ENCODE measurements at regions not wholly inside any gene's neighbourhood (a gene's known extent, or its start where the extent isn't known, plus 50 kb on each side); places are given as distances from the start of the nearest gene placed in this dataset.
"Not testable (repeated sequence)": the region's sequence is repeated elsewhere in the genome, so short reads cannot be mapped to it uniquely, and the experiment has no call there.

DNA sequence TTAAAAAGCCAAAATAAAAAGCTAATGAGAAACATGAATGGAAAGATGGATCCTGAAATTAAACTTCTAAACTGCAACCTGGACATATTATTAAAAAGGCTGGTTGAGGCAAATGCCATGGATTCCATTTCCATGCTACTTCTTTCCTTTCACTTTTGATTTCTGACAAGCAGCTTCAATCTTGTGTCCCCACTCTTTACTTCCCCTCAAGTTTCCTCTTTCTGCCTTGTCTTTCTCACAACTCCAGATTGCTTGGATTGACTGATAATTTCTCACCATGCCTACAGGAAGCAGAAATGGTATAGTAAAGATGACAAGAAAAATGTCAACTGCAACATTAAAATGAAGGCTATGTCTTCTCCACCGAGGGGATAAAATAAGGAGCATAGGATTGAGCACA lies 1136.7 kb downstream of the TUSC7 start:
- in situ Hi-C loops (cut with MboI; ENCODE audit: low sequenced_read_pairs), result no loop called here

DNA sequence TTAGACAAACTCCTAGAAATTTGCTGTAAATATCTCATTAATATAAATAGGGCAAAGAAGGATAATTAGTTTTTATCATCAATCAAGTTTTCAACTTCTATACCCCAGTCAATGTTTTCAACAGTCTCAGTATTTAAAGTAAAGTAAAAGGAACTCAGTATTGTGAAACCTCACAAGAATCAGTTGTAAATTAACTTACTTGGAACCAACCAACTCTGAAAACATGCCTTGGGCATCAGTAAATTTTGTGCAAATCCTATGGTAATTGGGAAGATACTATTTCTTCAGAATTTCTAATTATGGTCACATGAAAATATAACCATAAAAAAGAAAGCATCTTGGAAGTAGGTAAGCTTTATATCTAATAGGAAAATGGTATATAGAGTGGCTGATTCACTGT lies 1139.0 kb downstream of the TUSC7 start:
- in situ Hi-C loops (cut with MboI; ENCODE audit: low sequenced_read_pairs), result no loop called here

DNA sequence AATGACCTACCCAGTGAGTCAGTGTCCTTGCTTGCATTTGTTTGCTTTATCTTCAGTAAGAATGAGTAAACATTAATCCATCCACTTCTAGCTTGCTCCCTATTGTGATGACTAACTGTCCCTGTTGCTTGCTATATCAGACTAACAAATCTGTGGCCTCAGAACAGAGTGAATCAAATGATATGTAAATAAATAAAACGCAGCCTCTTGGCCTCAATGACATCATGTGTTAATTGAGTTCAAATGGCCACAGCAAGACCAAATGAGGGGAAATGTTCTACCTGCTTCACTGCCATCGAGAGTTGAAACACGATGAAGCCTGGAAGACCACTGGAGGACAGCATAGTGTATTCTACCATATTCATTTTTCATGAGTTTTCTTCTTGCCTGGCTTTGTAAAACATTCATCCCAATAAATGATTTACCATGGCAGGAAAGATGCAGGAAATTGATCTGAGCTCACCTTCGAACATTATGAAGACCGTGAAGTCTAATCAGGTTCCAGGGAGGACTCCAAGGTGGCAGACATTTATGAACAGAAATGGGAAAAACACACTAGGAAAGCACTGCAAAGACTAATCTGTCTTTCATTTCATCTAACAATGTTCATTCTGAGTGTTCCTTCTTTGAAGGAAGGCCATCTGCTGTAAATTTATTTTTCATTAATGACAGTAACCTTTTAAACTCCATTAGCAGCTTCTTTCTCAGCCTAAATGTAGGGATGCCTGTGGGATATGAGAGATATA lies 1144.5 kb downstream of the TUSC7 start:
- in situ Hi-C loops (cut with MboI; ENCODE audit: low sequenced_read_pairs), result no loop called here

DNA sequence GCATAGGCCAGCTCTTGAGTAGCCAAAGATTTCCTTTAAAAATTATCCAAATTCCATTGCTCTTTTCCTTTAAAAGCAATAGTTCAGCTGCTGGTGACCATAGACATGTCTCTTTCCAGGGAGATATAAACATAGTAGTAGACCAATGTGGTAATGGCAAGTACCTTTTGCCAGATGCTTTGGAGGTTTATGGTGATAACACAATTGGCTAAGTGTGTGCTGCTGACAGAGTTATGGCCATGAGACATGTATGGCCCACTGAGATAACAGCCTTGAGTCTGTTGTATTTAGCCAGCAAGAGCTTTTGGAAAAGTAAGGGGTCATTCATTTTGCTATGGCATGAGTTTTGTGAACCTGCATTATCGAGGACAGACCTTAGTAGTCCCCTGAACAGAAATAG lies 1146.8 kb downstream of the TUSC7 start:
- in situ Hi-C loops (cut with MboI; ENCODE audit: low sequenced_read_pairs), result no loop called here

DNA sequence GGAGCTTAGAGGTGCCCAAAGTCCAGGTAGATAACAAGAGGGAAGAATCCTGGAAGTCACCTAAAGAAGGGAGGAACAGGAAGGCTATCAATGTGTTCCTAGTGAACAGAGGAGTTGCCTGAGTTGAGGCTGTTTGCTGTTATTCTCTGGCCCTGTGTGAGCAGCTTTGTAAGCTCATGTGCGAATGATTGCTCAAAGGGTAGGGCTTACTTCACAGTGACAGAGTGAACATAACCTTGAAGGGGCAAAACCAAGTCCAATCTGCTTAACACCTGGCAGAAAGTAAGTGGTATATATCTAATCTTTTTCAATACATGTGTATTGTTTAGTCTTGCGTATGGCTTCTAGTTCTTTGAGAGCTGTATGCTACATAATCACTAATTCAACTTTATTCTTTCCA lies 1153.6 kb downstream of the TUSC7 start:
- in situ Hi-C loops (cut with MboI; ENCODE audit: low sequenced_read_pairs), result no loop called here

DNA sequence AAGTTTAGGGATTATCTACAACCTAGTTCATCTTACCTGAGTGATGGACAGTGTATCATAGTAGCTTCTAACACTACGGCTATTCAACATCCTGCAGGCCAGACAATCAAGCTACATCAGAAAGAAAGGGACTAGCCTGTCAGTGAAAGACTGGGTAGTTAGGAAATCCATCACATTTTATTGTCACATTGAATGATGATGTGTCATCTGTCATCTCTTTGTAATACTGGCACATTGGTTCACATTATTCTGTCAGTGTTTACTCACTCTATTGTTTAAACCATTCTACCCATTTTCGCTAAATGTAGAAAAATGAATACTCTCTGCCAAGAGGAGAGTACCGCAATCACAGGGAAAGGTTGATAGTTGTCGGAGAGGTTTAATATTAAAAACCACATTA lies 1155.8 kb downstream of the TUSC7 start:
- in situ Hi-C loops (cut with MboI; ENCODE audit: low sequenced_read_pairs), result no loop called here

DNA sequence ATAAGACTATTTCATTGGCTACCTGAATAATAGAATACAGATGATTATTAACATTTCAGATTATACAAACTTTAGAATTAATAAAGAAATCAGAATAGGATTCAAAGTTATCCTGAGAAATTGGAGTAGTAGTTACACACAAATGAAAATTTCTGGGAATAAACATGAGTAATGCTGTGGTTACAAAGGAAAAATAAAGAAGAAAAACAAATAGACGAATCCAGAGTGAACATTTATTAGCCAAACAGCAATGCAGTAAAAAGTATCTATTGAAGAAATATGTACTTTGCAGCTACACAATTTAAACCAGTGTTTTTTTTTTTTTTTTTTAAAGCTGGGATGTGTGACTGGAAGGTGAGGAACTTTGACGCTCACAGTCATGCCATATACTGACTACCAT lies 1159.2 kb downstream of the TUSC7 start:
- in situ Hi-C loops (cut with MboI; ENCODE audit: low sequenced_read_pairs), result no loop called here

DNA sequence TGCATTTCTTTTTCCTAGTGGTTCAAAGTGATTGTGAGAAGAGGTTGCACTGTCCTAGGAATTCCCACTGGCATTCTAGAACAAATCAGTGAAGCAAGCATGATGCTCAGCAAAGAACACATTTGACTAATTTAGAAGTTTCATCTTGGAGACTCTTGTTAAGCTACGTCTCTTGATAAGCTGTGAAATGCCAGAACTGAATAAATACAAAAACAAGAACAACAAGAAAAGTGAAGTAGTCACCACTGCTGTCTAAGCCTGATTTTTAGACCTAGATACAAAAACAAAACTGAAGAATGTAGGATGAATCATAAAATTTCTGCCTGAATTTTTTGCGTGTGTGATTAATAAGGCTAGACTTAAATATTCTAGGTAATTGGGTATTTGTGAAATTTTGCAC lies 1162.4 kb downstream of the TUSC7 start:
- in situ Hi-C loops (cut with MboI; ENCODE audit: low sequenced_read_pairs), result no loop called here

DNA sequence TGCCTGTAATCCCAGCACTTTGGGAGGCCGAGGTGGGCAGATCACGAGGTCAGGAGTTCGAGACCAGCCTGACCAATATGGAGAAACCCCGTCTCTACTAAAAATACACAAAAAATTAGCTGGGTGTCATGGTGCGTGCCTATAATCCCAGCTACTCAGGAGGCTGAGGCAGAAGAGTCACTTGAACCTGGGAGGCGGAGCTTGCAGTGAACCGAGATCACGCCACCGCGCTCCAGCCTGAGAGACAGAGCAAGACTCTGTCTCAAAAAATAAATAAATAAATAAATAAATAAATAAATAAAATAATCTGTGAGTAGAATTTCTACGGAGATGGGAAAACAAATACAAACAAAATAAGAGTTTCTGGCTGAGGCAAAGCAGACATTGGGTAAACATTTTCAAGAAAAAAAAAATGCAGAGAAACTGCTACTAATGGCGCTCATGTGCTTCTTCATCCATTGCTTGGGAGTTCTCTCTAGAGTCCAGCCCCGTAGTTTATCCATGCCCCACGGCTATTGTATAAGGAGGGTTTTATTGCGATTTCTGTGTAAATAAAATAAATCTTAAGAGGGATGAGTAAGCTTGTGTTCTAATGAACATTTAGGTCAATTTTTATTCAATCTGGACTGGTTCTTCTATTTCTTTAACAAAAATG lies 1161.9 kb downstream of the IGSF11 start:
- in situ Hi-C loops (cut with MboI; ENCODE audit: low sequenced_read_pairs), result not testable (repeated sequence)

DNA sequence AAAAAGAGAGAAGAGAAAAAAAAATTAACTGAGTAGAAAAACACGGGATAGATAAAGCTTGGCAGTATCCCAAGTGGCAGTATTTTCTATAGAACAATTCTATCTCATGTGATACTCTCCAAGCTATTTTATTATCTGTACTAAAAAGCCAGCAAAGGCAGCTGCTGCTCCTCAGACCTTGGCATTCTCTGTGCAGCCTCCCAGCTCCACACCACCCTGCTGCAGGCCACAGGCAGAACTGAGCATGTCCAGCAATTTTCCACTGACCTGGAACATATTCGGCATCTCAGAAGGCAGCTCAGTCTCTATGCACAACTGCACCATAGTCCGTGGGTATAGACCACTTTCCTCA lies 1161.4 kb downstream of the IGSF11 start:
- in situ Hi-C loops (cut with MboI; ENCODE audit: low sequenced_read_pairs), result no loop called here

DNA sequence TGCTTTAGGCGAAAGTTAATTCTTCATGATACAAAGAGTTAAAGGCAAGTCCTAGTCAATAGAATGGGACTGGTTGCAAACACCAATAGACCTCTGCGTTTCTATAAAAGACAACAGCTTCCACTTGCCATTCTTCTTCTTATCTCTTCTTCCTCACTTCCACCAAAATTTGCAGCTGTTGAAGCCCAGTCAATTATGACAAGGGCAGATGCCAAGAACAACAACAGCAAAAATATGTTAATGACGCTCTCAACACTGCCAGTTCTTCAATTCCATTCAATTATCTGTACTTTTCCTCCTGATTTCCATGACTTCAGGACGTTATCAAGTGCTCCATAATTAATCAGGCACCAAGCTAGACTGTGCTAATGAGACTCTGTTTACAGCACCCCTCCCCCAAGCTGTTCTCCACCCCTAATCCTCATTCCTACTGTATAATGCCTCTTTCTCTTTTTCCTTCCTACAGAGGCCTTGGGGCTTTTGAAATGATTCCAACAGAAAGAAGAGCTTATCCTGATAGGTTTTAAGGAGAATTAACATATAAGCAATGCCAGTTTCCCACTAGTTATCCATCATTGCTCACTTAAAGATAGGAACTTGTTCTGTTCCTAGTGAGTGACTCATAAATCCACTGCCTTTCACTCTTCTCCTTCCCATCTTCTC lies 1160.5 kb downstream of the IGSF11 start:
- in situ Hi-C loops (cut with MboI; ENCODE audit: low sequenced_read_pairs), result no loop called here

DNA sequence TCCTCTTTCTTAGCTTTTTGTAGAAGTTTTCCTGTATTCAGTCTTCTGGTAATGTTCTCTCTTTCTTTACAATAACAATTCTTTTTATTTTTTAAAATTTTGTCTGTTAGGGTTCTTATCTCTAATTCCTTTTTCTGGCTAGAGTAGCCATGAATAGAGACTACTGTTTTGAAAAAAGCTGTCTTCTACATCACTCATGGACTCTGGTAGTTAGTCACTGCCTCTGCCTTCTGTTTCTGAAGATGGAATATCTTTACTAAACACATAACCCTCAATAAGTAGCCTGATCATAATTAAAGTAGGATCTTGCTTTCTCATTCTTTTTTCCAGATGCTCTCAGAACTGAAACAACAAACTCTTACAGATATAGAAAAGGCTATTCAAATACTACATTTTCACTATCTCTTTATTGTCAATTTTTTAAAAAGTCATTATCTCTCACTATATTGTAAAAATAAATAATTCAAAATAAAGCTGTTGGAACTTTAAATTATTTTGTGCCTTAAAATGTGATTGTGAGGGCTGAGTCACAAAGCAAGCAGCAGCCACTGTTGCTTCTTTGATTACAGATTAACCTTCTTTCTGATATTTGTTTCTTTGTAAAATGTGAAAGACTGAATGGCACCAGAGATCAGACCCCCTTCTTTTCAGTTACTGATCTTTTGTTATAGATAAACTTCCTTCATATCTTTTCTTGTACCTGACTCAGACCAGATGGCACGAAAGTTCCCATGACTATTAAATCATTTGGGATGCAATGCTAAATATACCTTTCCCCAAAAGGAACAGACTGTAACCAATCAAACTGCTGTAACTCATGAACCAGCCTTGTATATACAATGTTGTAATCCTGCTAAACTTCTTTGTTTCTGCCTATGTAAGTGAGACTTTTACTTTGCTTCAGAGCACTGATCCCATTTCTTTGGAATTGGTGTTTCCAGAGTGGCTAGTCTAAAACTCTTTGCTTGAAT lies 1159.5 kb downstream of the IGSF11 start:
- in situ Hi-C loops (cut with MboI; ENCODE audit: low sequenced_read_pairs), result no loop called here

DNA sequence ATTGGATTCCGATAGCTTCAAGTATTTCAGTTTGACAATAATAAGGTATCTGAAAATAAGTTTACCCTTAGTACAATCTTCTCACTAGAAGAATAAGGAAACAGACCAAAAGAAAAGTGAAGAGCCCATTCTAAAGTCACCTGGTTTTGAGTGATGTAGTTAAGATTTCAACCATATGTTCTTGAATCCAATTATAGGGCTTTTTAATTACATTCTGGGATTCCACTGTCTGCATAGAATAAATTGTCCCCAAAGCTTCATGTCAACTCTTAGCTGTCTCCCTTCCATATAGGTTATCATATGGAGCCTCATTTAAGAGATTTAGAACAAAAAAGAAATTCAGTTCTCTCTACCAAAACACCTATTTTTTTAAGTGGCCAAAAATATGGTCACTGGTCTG lies 1158.8 kb downstream of the IGSF11 start:
- in situ Hi-C loops (cut with MboI; ENCODE audit: low sequenced_read_pairs), result no loop called here

DNA sequence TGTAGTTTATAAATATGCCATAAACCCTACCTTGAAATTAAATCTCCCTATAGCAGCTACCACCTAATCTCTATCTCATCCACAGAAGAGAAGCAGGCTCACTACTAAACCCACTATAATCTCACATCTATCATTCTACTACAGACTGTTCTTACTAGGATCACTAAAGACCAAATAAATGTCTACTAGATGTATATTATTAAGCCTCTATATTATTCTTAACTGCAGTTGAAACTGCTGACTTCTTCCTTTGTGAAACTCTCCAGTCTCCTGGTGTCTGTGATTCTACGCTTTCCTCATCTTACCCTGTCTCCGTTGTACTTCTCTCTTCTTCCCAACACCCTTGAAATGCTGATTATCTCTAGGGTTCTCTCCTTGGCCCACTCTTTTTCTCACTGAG lies 1154.0 kb downstream of the IGSF11 start:
- in situ Hi-C loops (cut with MboI; ENCODE audit: low sequenced_read_pairs), result no loop called here

DNA sequence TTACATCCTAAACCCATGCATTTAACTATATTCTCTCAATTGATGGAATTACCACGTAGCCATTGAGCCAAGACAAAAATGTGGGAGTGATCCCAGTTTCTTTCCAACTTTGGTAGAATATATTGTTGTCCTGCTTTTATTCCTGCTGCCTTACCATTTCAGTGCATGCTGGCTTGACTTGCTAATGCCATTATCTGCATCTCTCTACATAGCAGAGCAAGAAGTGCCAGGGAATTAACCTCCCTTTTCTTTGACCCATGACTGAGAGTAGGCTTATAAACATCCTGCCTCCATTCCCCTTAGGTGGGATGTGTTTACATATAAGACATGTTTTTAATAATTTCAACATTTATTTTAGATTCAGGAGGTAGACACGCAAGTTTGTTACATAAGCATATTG lies 1153.4 kb downstream of the IGSF11 start:
- in situ Hi-C loops (cut with MboI; ENCODE audit: low sequenced_read_pairs), result no loop called here

DNA sequence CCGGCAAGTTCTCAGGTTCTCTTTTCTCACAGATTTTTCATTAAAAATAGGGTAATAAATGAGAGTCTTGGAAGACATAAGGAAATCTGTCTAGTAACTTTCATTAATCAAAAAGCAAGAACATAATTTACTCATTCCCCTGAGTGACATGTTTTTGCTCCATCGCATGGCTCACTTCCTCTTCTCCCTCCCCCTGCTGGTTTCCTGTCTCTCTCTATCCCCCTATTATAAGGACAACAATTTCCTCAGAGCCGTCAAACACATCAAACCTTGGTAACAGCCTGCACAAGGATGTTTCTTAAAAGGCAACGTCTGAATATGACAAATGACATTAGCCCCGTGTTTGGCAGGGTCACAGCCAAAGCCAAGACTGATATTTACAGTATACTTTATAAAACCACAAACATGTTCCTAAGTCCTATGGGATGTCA lies 1149.6 kb downstream of the IGSF11 start:
- in situ Hi-C loops (cut with MboI; ENCODE audit: low sequenced_read_pairs), result no loop called here

DNA sequence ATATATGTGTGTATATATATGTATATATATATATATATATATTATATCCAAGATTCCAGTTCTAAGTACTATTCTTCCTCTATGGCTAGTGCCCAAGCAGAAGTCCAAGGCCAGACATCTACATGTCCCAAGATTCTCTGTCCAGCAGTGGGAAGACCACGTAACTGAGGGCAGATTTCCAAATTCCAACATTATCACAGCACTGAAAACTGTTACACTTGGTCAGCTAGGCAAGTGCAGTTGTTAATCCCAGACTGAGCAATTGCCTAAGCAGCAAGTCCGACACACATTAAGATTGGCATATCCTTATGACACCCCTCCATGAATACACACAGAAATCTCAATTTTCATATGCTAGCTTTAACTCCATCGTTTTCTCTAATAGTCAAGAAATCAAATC lies 1148.5 kb downstream of the IGSF11 start:
- in situ Hi-C loops (cut with MboI; ENCODE audit: low sequenced_read_pairs), result no loop called here

DNA sequence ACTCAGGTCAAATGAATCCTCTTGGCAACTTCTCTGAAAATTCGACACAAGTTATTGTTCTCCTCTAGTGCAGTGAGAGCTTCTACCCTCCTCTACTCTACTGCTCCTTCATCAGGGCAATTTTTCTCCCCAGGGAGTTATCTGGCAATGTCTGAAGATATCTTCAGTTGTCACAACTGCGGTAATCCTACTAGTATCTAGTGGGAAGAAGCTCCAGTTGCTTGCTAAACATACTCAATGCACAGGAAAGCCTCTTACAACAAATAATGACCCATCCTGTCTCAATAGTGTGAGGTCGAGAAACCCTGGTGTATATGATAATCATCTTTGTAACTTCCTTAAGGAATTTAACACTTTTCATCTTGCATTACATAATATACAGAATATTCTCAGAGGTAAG lies 1147.6 kb downstream of the IGSF11 start:
- in situ Hi-C loops (cut with MboI; ENCODE audit: low sequenced_read_pairs), result no loop called here

DNA sequence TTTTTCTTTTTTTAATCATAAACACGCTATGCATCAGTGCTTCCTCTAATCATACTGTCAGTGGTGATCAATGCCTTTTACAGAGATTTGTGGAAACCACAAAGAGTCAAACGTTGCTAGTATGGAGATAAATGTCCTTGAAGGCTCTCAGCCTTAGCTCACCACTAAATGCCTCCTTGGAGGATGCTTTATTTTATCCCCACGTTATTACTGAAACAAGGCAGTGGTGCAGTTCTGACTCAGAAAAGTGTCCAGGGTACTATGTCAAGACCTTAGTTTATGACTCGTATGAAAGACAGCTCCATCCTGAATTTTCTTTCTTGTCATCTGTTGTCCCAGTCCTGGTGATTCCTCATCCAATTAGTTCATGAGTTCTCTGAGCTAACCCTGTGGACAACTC lies 1146.7 kb downstream of the IGSF11 start:
- in situ Hi-C loops (cut with MboI; ENCODE audit: low sequenced_read_pairs), result no loop called here

DNA sequence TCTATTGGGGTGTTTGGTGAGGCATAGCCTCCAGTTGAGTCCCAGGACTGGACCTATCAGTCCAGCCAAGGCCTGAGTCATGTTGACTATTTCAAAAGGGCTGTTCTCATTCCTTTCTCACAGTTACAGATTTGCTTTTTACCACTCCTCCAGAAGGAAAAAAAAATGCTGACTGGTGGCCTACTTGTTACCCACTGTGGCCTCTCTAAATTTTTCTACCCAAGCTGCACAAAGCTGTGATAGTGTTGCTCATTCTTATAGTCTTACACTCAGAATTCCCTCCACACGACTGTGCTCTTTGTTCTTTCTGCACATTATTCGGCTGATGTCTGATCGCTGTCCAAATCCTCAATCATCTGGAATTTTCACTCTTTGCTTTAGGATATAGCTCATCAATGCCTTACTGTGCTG lies 1142.2 kb downstream of the IGSF11 start:
- in situ Hi-C loops (cut with MboI; ENCODE audit: low sequenced_read_pairs), result no loop called here

DNA sequence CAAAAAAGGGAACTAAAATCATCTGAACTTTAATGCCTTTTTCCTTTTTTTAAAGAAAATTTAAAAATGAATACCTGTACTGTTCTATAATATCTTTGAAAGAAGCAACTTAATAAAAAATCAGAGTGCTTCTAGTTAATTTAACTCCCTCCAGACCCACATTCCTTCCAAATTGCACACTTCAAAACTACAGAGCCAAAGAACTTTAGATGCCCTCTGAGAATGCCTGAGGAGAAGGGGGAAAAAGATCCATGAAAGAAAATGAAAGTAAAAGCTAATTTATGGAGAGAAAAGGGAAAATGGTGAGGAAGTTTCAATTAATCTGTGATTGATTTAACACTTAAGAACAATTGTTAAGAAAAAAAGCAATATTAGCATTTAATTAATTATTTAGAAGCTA lies 1141.6 kb downstream of the IGSF11 start:
- in situ Hi-C loops (cut with MboI; ENCODE audit: low sequenced_read_pairs), result no loop called here
